GM12864 (cell line): ENCODE measurements at regions not wholly inside any gene's neighbourhood (a gene's known extent, or its start where the extent isn't known, plus 50 kb on each side); places are given as distances from the start of the nearest gene placed in this dataset.

ENCODE experiments used
- DNase-seq: peaks from one replicate; pipeline ENCODE4 v3.0.0-alpha.2; 2011; ENCODE audit warnings: low read depth
- H3K4me3 ChIP-seq: 2 replicates; pipeline ENCODE4 v1.5.1; 2011; ENCODE audit warnings: mild to moderate bottlenecking, low read depth, low read length, control low read depth
- CTCF ChIP-seq: IDR thresholded peaks from 2 replicates; pipeline ENCODE4 v1.5.1; 2011; ENCODE audit warnings: low read depth, mild to moderate bottlenecking, moderate library complexity, low read length, control low read depth, inconsistent platforms; ENCODE audit errors: missing control alignments

- no peak for DNase-seq
Observed at GRCh38 chr6:14948586-14949245, 297.2 kb upstream of the JARID2 start.

GRCh38 chr6:14950103-14950969, 295.5 kb upstream of the JARID2 start:
- no peak overlapping the region for H3K4me3 ChIP-seq
- DNase-seq: no peak
- TF ChIP-seq CTCF: no peak

More at GRCh38 chr6:14948586-14949245, 297.2 kb upstream of the JARID2 start:
- TF ChIP-seq CTCF: no peak
- H3K4me3 ChIP-seq: no peak overlapping the region

- no peak for TF ChIP-seq CTCF
- no peak overlapping the region for H3K4me3 ChIP-seq
- no peak for DNase-seq
Observed at GRCh38 chr6:14950970-14951276, 294.9 kb upstream of the JARID2 start.

- H3K4me3 ChIP-seq: no peak overlapping the region
- no peak for TF ChIP-seq CTCF
- no peak for DNase-seq
Observed at GRCh38 chr6:14951704-14952103, 294.2 kb upstream of the JARID2 start.

GRCh38 chr6:14953836-14954235, 292.0 kb upstream of the JARID2 start:
- no peak for DNase-seq
- H3K4me3 ChIP-seq: no peak overlapping the region
- no peak for TF ChIP-seq CTCF

GRCh38 chr6:14957355-14958059, 288.4 kb upstream of the JARID2 start:
- no peak overlapping the region for H3K4me3 ChIP-seq
- DNase-seq: no peak
- no peak for TF ChIP-seq CTCF
